Neural progenitor cell (in vitro differentiated cells): ENCODE measurements at regions not wholly inside any gene's neighbourhood (a gene's known extent, or its start where the extent isn't known, plus 50 kb on each side); places are given as distances from the start of the nearest gene placed in this dataset.
"Not testable (repeated sequence)": the region's sequence is repeated elsewhere in the genome, so short reads cannot be mapped to it uniquely, and the experiment has no call there.

ENCODE experiments used
- DNase-seq: peaks from one replicate; pipeline ENCODE4 v3.0.0-alpha.2; 2016; ENCODE audit warnings: low spot score
- H2AFZ ChIP-seq: fragments of 200-600 bp; sonication (generic); replicated peaks from 2 replicates; pipeline ENCODE4 v1.6.1; 2016; ENCODE audit warnings: antibody characterized with exemption
- H3F3A ChIP-seq: fragments of 200-600 bp; sonication (generic); 2 replicates; pipeline ENCODE4 v1.6.1; 2016; ENCODE audit warnings: antibody characterized with exemption, low read depth
- H3K27ac ChIP-seq: fragments of 200-600 bp; sonication (generic); 2 replicates; pipeline ENCODE4 v1.5.1; 2016; ENCODE audit warnings: mild to moderate bottlenecking
- H3K27me3 ChIP-seq: fragments of 200-600 bp; sonication (generic); 2 replicates; pipeline ENCODE4 v1.6.1; 2016; ENCODE audit warnings: mild to moderate bottlenecking, moderate library complexity
- H3K36me3 ChIP-seq: fragments of 200-600 bp; sonication (generic); 2 replicates; pipeline ENCODE4 v1.5.1; 2016
- H3K4me1 ChIP-seq: fragments of 200-600 bp; sonication (generic); 2 replicates; pipeline ENCODE4 v1.6.1; 2016; ENCODE audit warnings: mixed run types
- H3K4me2 ChIP-seq: fragments of 200-600 bp; sonication (generic); 2 replicates; pipeline ENCODE4 v1.6.1; 2016
- H3K4me3 ChIP-seq: fragments of 200-600 bp; sonication (generic); 2 replicates; pipeline ENCODE4 v1.5.1; 2016
- H3K79me2 ChIP-seq: fragments of 200-600 bp; sonication (generic); 2 replicates; pipeline ENCODE4 v1.6.1; 2016; ENCODE audit warnings: low read depth
- H3K9ac ChIP-seq: fragments of 200-600 bp; sonication (generic); 2 replicates; pipeline ENCODE4 v1.6.1; 2016
- H3K9me3 ChIP-seq: fragments of 200-600 bp; sonication (generic); 2 replicates; pipeline ENCODE4 v1.5.1; 2016; ENCODE audit warnings: low read depth
- H4K20me1 ChIP-seq: fragments of 200-600 bp; sonication (generic); 2 replicates; pipeline ENCODE4 v1.6.1; 2016; ENCODE audit warnings: low read depth
- H3K27ac Mint-ChIP-seq: 3 replicates; pipeline ENCODE4 v1.8.0; 2021; ENCODE audit warnings: mixed read lengths
- H3K27me3 Mint-ChIP-seq: 2 replicates; pipeline ENCODE4 v1.8.0; 2022; ENCODE audit warnings: low read depth, mild to moderate bottlenecking, inconsistent platforms, moderate library complexity, mixed read lengths; ENCODE audit not compliant: insufficient read depth
- H3K36me3 Mint-ChIP-seq: 3 replicates; pipeline ENCODE4 v1.8.0; 2021; ENCODE audit warnings: mixed read lengths
- H3K4me1 Mint-ChIP-seq: 3 replicates; pipeline ENCODE4 v1.8.0; 2021; ENCODE audit warnings: mixed read lengths
- H3K4me3 Mint-ChIP-seq: 3 replicates; pipeline ENCODE4 v1.8.0; 2021; ENCODE audit warnings: mild to moderate bottlenecking, moderate library complexity, mixed read lengths
- H3K9me3 Mint-ChIP-seq: 3 replicates; pipeline ENCODE4 v1.8.0; 2020; ENCODE audit warnings: mixed read lengths
- CTCF ChIP-seq: fragments of 200-600 bp; sonication (generic); IDR thresholded peaks from 2 replicates; pipeline ENCODE4 v1.5.1; 2017; ENCODE audit warnings: antibody characterized with exemption, mild to moderate bottlenecking
- EZH2 ChIP-seq: fragments of 200-600 bp; sonication (generic); IDR thresholded peaks from 2 replicates; pipeline ENCODE4 v1.6.1; 2017; ENCODE audit warnings: antibody characterized with exemption, mild to moderate bottlenecking, moderate library complexity
- EZH2phosphoT487 ChIP-seq: fragments of 200-600 bp; sonication (generic); IDR thresholded peaks from 2 replicates; pipeline ENCODE4 v1.6.1; 2017; ENCODE audit warnings: antibody characterized with exemption

- no peak overlapping the region for H3K4me3 Mint-ChIP-seq
- H3K4me3 ChIP-seq = peak overlapping the region; percentile 4
- H3K4me1 ChIP-seq = peaks cover 31% of the 10 kb centered on the region
- peaks cover 14% of the 10 kb centered on the region for H3K4me1 Mint-ChIP-seq
- H3K36me3 Mint-ChIP-seq = no peaks in the 10 kb centered on the region
- H3K9ac ChIP-seq = no peak overlapping the region
- peak overlapping the region; percentile 47 for H3K4me2 ChIP-seq
- H3K36me3 ChIP-seq = no peaks in the 10 kb centered on the region
- H3K79me2 ChIP-seq = no peaks in the 10 kb centered on the region
- no peaks in the 10 kb centered on the region for H4K20me1 ChIP-seq
- peak overlapping the region; percentile 48 for H3K27ac ChIP-seq
- H3K27ac Mint-ChIP-seq = no peak overlapping the region
- no peak overlapping the region for H2AFZ ChIP-seq
- TF ChIP-seq EZH2 (no peak), EZH2phosphoT487 (peak; percentile 87), CTCF (peak; percentile 47)
- no peaks in the 10 kb centered on the region for H3K27me3 ChIP-seq
- H3K9me3 Mint-ChIP-seq = peaks cover 30% of the 10 kb centered on the region
- peaks cover 30% of the 10 kb centered on the region for H3F3A ChIP-seq
- no peaks in the 10 kb centered on the region for H3K27me3 Mint-ChIP-seq
- peaks cover 4% of the 10 kb centered on the region for H3K9me3 ChIP-seq
- peak; percentile 75 for DNase-seq
Measured at GRCh38 chr13:66237411-66238062, 992.6 kb downstream of the PCDH9 start.

- Histone ChIP-seq H4K20me1 (no peaks in the 10 kb centered on the region), H2AFZ (no peak overlapping the region), H3F3A (peaks cover 30% of the 10 kb centered on the region), H3K36me3 (no peaks in the 10 kb centered on the region), H3K79me2 (no peaks in the 10 kb centered on the region), H3K9me3 (peaks cover 4% of the 10 kb centered on the region), H3K27ac (no peak overlapping the region), H3K4me2 (no peak overlapping the region), H3K4me3 (no peak overlapping the region), H3K27me3 (peaks cover 5% of the 10 kb centered on the region), H3K9ac (no peak overlapping the region), H3K4me1 (peaks cover 31% of the 10 kb centered on the region)
- no peak for TF ChIP-seq EZH2
- TF ChIP-seq EZH2phosphoT487 = no peak
- TF ChIP-seq CTCF = no peak
- Mint-ChIP-seq H3K9me3 (peaks cover 44% of the 10 kb centered on the region), H3K27me3 (peaks cover 2% of the 10 kb centered on the region), H3K4me1 (peaks cover 13% of the 10 kb centered on the region), H3K4me3 (no peak overlapping the region), H3K36me3 (no peaks in the 10 kb centered on the region), H3K27ac (no peak overlapping the region)
- no peak for DNase-seq
Measured at GRCh38 chr13:66234159-66234558, 996.0 kb downstream of the PCDH9 start.

- Histone ChIP-seq H3K4me1 (peaks cover 17% of the 10 kb centered on the region), H3K27me3 (peaks cover 15% of the 10 kb centered on the region), H3F3A (peaks cover 20% of the 10 kb centered on the region)
- not testable (repeated sequence) for H3K27me3 Mint-ChIP-seq, H3K4me3 ChIP-seq, H3K79me2 ChIP-seq, H2AFZ ChIP-seq, H3K27ac Mint-ChIP-seq, H3K4me1 Mint-ChIP-seq, H3K9me3 ChIP-seq, H3K27ac ChIP-seq, H3K9ac ChIP-seq, H4K20me1 ChIP-seq, H3K4me2 ChIP-seq, H3K4me3 Mint-ChIP-seq, H3K36me3 Mint-ChIP-seq, DNase-seq, H3K36me3 ChIP-seq
- peaks cover 44% of the 10 kb centered on the region for H3K9me3 Mint-ChIP-seq
Measured at GRCh38 chr13:66231958-66232357, 998.2 kb downstream of the PCDH9 start.

- no peaks in the 10 kb centered on the region for H3K36me3 Mint-ChIP-seq
- peaks cover 2% of the 10 kb centered on the region for H3K9me3 Mint-ChIP-seq
- Histone ChIP-seq H3K27ac (peak overlapping the region; percentile 89), H2AFZ (no peak overlapping the region), H3K9ac (no peak overlapping the region), H3K9me3 (no peaks in the 10 kb centered on the region), H3K36me3 (no peaks in the 10 kb centered on the region), H3K4me3 (peak overlapping the region; percentile 11), H3K4me1 (peaks cover 55% of the 10 kb centered on the region), H4K20me1 (peaks cover 11% of the 10 kb centered on the region), H3K27me3 (peaks cover 66% of the 10 kb centered on the region), H3F3A (peaks cover 28% of the 10 kb centered on the region), H3K4me2 (peak overlapping the region; percentile 66), H3K79me2 (no peaks in the 10 kb centered on the region)
- no peaks in the 10 kb centered on the region for H3K27me3 Mint-ChIP-seq
- no peak overlapping the region for H3K4me3 Mint-ChIP-seq
- peak overlapping the region; percentile 4 for H3K27ac Mint-ChIP-seq
- DNase-seq = peak; percentile 57
- TF ChIP-seq EZH2phosphoT487 (no peak), CTCF (no peak), EZH2 (no peak)
- H3K4me1 Mint-ChIP-seq = peaks cover 21% of the 10 kb centered on the region
Measured at GRCh38 chr13:66225072-66225471, 1005.1 kb downstream of the PCDH9 start.
